ENCODE measurements at regions not wholly inside any gene's neighbourhood (a gene's known extent, or its start where the extent isn't known, plus 50 kb on each side); places are given as distances from the start of the nearest gene placed in this dataset.
"Not testable (repeated sequence)": the region's sequence is repeated elsewhere in the genome, so short reads cannot be mapped to it uniquely, and the experiment has no call there.

DNA sequence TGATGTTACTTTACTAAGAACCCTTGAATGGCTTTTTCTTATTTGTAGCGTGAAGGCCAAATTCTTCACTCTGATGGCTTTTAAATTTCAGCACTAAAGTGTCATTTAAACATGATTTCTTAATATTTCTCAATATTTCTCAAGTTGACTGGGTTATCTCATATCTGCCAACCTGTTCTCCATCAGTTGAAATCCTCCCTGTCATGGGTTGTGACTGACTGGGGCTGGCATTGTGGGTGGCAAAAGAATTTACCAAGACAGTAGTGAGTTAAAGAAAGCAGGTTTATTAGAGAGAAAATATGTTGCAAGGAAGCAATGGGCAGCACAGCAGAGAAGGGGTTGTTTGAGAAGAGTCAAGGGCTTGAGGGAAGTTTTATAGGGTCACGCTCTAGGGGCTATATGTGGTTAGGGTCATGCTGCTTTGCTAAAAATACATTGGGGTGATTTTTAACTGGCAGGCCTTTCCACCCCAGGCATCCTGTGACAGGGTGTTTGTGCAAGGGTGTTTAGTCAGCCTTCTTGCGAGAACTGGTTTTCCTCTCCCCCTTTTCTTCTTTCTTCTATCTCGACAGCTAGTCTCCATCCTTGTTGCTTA, 232.8 kb upstream of the SEL1L start:
- no peak overlapping the region for H3K4me3 ChIP-seq (ENCODE audit: low read length)
- no peak for DNase-seq (ENCODE audit: low read depth)
- TF ChIP-seq, protein P1, sequence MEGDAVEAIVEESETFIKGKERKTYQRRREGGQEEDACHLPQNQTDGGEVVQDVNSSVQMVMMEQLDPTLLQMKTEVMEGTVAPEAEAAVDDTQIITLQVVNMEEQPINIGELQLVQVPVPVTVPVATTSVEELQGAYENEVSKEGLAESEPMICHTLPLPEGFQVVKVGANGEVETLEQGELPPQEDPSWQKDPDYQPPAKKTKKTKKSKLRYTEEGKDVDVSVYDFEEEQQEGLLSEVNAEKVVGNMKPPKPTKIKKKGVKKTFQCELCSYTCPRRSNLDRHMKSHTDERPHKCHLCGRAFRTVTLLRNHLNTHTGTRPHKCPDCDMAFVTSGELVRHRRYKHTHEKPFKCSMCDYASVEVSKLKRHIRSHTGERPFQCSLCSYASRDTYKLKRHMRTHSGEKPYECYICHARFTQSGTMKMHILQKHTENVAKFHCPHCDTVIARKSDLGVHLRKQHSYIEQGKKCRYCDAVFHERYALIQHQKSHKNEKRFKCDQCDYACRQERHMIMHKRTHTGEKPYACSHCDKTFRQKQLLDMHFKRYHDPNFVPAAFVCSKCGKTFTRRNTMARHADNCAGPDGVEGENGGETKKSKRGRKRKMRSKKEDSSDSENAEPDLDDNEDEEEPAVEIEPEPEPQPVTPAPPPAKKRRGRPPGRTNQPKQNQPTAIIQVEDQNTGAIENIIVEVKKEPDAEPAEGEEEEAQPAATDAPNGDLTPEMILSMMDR (conservative IDR thresholded peaks at IDR 0.05; ENCODE audit: low read length), result no peak

DNA sequence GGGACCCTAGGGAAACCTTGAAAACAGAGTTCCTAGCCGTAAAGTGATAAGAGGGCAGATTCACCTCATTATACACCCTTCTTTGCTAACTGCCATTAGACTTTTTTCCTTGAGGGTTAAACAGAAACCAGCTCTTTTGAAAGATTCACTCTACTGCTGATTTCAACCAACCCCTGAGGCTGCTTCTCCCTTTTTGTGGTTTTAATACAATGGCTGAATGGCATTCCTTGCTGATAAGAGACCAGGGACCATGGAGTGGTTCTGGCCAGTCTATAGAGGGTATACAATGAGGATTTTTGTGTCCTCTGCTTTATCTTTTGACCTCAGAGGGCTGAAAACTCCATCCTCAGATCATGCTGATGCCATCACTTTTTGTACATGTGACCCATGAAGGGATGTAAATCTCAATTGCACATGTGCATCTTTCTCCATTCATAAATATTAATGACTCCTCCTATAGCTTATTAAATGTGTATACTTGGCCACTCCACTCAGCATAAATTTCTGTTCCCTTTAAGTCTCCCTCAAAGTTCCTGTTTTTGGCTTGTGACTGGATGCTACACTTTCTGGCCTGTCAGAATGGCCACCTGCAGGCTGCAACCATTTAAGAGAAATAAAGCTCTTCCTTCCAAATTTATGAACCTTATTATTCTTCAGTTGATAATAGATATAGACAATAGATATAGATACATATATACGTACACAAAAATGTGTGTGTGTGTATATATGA, 233.8 kb upstream of the SEL1L start:
- DNase-seq (ENCODE audit: low read depth), result no peak
- TF ChIP-seq, protein P1 (conservative IDR thresholded peaks at IDR 0.05; ENCODE audit: low read length), result no peak
- no peak overlapping the region for H3K4me3 ChIP-seq (ENCODE audit: low read length)

DNA sequence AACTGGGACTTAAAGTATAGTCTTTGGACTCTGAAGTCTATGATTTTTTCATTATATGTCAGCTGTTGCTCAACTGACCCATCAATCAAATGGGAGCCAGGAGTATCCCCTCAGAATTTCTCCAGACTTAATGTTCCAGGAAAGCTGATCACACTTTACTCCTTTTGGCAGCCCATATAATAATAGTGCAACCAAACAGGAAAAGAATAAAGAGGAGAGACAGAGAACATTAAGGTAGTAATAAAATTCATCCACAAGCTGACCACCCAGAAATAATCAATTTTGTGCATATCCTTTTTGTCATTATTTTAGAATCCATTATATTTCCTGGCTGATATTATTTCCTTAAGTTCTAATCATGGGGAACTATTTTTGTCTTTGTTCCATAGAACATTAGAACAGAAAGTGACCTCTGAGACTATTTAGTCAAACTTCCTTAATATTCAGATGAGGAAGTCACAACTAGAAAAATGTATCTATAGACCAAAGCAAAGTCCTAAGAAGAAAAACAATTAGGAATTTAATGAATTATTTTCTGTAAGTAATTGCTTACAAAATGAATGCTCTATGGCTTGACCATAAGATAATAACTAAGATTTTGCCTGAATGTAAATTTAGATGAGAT, 238.1 kb upstream of the SEL1L start:
- TF ChIP-seq, protein P1 (conservative IDR thresholded peaks at IDR 0.05; ENCODE audit: low read length), result no peak
- H3K4me3 ChIP-seq (ENCODE audit: low read length), result no peak overlapping the region
- DNase-seq (ENCODE audit: low read depth), result no peak

DNA sequence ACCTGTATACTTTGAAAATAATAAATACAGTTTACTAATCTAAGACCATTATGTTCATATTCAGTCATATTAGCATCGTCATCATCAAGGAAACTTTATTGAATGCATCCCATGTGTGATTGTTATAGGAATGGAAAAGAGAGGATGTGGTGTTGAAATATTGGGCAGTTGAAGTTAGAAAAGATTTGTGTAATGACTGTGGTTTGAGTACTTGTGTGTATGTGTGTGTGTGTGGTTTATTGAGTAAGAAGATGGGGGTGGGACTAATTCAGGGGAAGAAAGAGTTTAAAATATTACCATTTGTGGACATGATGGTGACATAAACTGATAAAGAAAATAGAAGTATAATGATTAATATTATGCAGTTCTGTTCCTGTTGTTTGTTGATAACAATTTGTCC, 238.7 kb upstream of the SEL1L start:
- TF ChIP-seq, protein P1 (conservative IDR thresholded peaks at IDR 0.05; ENCODE audit: low read length), result no peak
- DNase-seq (ENCODE audit: low read depth), result peak; percentile 0
- no peak overlapping the region for H3K4me3 ChIP-seq (ENCODE audit: low read length)

DNA sequence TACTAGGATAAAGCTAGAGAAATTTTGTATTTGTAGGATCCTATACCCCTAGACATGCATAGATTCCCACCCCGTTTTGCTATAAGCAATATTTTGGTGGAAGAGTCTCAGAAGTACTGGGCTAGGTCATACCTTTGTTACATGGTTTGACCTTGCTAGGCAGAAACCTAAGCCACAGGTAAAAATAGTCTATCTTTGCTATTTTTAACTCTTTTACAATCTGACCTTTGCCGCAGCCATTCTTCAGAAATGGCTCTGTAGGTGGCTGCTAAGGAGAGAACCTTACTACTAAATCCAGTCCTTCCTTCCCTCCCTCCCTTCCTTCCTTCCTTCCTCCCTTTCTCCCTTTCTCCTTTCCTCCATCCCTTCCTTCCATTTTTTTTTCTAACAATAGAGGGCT, 242.9 kb upstream of the SEL1L start:
- no peak overlapping the region for H3K4me3 ChIP-seq (ENCODE audit: low read length)
- DNase-seq (ENCODE audit: low read depth), result no peak
- TF ChIP-seq, protein P1 (conservative IDR thresholded peaks at IDR 0.05; ENCODE audit: low read length), result no peak

DNA sequence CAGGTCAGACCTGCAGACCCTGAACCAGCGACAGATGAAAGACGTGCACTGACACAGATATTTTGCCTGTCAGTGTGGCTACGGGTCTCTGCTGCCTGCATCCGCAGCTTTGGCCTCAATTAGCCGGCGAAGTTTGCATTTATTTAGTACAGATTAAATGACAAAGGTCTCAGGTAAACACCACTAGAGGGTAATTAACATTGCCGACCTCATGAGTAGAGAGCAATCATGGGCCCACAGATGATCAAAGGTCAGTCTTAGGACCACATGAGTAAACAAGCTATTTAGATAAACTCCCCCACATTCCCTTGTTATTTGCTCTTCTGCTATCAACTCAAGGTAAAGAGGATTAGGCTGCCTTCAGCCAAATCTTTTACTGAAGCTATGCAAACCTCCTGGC, 248.1 kb upstream of the SEL1L start:
- DNase-seq (ENCODE audit: low read depth); H3K4me3 ChIP-seq (ENCODE audit: low read length): not testable (repeated sequence)

DNA sequence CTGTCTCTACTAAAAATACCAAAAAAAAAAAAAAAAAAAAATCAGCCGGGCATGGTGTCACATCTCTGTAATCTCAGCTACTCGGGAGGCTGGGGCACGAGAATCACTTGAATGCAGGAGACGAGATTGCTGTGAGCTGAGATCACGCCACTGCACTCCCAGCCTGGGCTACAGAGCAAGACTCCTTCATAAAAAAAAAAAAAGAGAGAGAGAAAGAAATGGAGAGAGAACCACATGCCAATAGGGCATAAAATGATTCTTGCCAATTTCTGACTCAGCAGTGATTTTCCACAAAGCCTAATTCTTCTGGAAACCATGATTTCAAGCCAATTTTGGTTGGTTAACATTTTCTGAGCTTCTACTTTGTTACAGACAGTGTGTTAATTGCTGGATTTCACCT, 250.4 kb upstream of the SEL1L start:
- TF ChIP-seq, protein P1 (conservative IDR thresholded peaks at IDR 0.05; ENCODE audit: low read length), result no peak
- peak; percentile 0 for DNase-seq (ENCODE audit: low read depth)

More for the DNA sequence above, 250.4 kb upstream of the SEL1L start:
- H3K4me3 ChIP-seq (ENCODE audit: low read length), result no peak overlapping the region
